NCI-H187 (cell line): ENCODE measurements at regions not wholly inside any gene's neighbourhood (a gene's known extent, or its start where the extent isn't known, plus 50 kb on each side); places are given as distances from the start of the nearest gene placed in this dataset.

Source experiments
- DNase-seq, 2 experiments: peaks; one replicate each; lab custom pipeline; 2025; lab: John Stamatoyannopoulos, UW

- no peak for DNase-seq
These were observed 153.7 kb upstream of the ARRDC4 start for GRCh38 chr15:97806766-97807165.

- no peak for DNase-seq
These were observed 144.7 kb upstream of the ARRDC4 start for GRCh38 chr15:97815835-97816234.

- no peak for DNase-seq
These were observed 143.1 kb upstream of the ARRDC4 start for GRCh38 chr15:97817276-97817890.

GRCh38 chr15:97836003-97836402 is 124.5 kb upstream of the ARRDC4 start:
- DNase-seq = no peak

- DNase-seq = no peak
These were observed 122.6 kb upstream of the ARRDC4 start for GRCh38 chr15:97837896-97838295.

GRCh38 chr15:97838606-97839210 is 121.8 kb upstream of the ARRDC4 start:
- no peak for DNase-seq

- no peak for DNase-seq
These were observed 120.0 kb upstream of the ARRDC4 start for GRCh38 chr15:97840501-97840900.

GRCh38 chr15:97841558-97841957 is 118.9 kb upstream of the ARRDC4 start:
- DNase-seq = no peak

- no peak for DNase-seq
These were observed 111.3 kb upstream of the ARRDC4 start for GRCh38 chr15:97849183-97849582.

- DNase-seq = no peak
These were observed 102.2 kb upstream of the ARRDC4 start for GRCh38 chr15:97858296-97858695.

- DNase-seq = no peak
These were observed 98.8 kb upstream of the ARRDC4 start for GRCh38 chr15:97861529-97862260.

- DNase-seq = no peak
These were observed 93.5 kb upstream of the ARRDC4 start for GRCh38 chr15:97866959-97867358.

GRCh38 chr15:97867870-97868269 is 92.6 kb upstream of the ARRDC4 start:
- no peak for DNase-seq

GRCh38 chr15:97868981-97869380 is 91.5 kb upstream of the ARRDC4 start:
- DNase-seq = no peak

GRCh38 chr15:97870771-97871170 is 89.7 kb upstream of the ARRDC4 start:
- DNase-seq = no peak

GRCh38 chr15:97874139-97874538 is 86.4 kb upstream of the ARRDC4 start:
- no peak for DNase-seq

- no peak for DNase-seq
These were observed 85.4 kb upstream of the ARRDC4 start for GRCh38 chr15:97875025-97875512.

GRCh38 chr15:97875513-97876280 is 84.8 kb upstream of the ARRDC4 start:
- no peak for DNase-seq

- DNase-seq = no peak
These were observed 84.2 kb upstream of the ARRDC4 start for GRCh38 chr15:97876281-97876675.

GRCh38 chr15:97881346-97881965 is 79.0 kb upstream of the ARRDC4 start:
- no peak for DNase-seq

- no peak for DNase-seq
These were observed 75.9 kb upstream of the ARRDC4 start for GRCh38 chr15:97884513-97885131.

- no peak for DNase-seq
These were observed 70.2 kb upstream of the ARRDC4 start for GRCh38 chr15:97890307-97890706.
